Mucosa of descending colon (tissue), 3 donors: ENCODE measurements at regions not wholly inside any gene's neighbourhood (a gene's known extent, or its start where the extent isn't known, plus 50 kb on each side); places are given as distances from the start of the nearest gene placed in this dataset.

Experiments
- ATAC-seq: fragments of 200-7000 bp; cut with Tn5 transposase; one replicate; pipeline ENCODE4 v1.9.1; 2020; ENCODE audit warnings: mild to moderate bottlenecking, moderate library complexity
- DNase-seq, 3 donors: peaks; one replicate each; pipeline ENCODE4 v3.0.0-alpha.2; 2020
- H3K36me3 ChIP-seq: fragments of 200-600 bp; one replicate; pipeline ENCODE4 v1.8.0; 2021; ENCODE audit warnings: low read depth, mild to moderate bottlenecking
- H3K4me1 ChIP-seq: fragments of 200-600 bp; one replicate; pipeline ENCODE4 v1.8.0; 2021; ENCODE audit warnings: low read depth, mild to moderate bottlenecking
- H3K4me3 ChIP-seq: fragments of 200-600 bp; one replicate; pipeline ENCODE4 v1.8.0; 2021; ENCODE audit warnings: mild to moderate bottlenecking
- H3K9me3 ChIP-seq: fragments of 200-600 bp; one replicate; pipeline ENCODE4 v1.8.0; 2021; ENCODE audit warnings: mild to moderate bottlenecking
- CTCF ChIP-seq: fragments of 200-600 bp; IDR thresholded peaks from one replicate; pipeline ENCODE4 v1.8.0; 2022; ENCODE audit warnings: antibody characterized with exemption, mild to moderate bottlenecking
- intact Hi-C, 2 donors: fragments of 100-400 bp; cut with DNase I in 1 of 2; cut with micrococcal nuclease in 1 of 2; formaldehyde crosslinking; loops; one replicate each; pipeline versions ENCODE4 v1.11.0 to v1.11.1; 2022; cut with DNase I, micrococcal nuclease
- donor health status: DM: no; HTN: no; CAD: no; lungs with moderate emphysema.
- donor health status: DM: no; HTN: no; CAD: no.
- donor health status: DM: no; HTN: yes; CAD: no.

GRCh38 chr16:79305074-79305473, 295.5 kb downstream of the MAF start:
- ATAC-seq = no peak

DNA sequence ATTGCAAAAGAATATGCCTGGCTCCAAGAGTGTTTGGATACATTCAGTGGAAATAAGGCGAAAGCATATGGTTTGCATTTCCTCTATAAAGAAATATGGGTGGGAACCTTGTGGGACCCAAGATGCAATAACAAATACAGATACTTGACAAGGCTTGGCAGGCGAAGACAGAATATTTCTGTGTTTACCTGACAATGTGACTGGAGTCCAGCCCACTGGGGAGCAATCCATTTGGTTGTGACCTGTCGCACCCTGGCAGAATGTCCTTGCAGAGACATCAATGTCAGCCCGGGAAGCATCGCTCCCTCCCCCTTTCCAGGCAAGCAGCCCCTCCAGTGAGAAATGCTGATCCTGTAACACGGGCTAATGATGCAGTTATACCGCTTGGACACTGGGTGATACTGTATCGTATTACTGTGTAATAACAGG, 296.6 kb downstream of the MAF start:
- Histone ChIP-seq H3K4me1 (no peaks in the 10 kb centered on the region), H3K4me3 (no peak overlapping the region), H3K9me3 (no peaks in the 10 kb centered on the region), H3K36me3 (no peaks in the 10 kb centered on the region)
- ATAC-seq (no peak), DNase-seq (no peak)
- TF ChIP-seq CTCF = no peak
- intact Hi-C loops = no loop called here

More at GRCh38 chr16:79305074-79305473, 295.5 kb downstream of the MAF start:
- intact Hi-C loops = no loop called here
- Histone ChIP-seq H3K9me3 (no peaks in the 10 kb centered on the region), H3K4me1 (no peaks in the 10 kb centered on the region), H3K4me3 (no peak overlapping the region), H3K36me3 (no peaks in the 10 kb centered on the region)
- DNase-seq = no peak
- no peak for TF ChIP-seq CTCF

- no peaks in the 10 kb centered on the region for H3K36me3 ChIP-seq
- no peaks in the 10 kb centered on the region for H3K9me3 ChIP-seq
- intact Hi-C loops = no loop called here
- no peak overlapping the region for H3K4me3 ChIP-seq
- DNase-seq = no peak
- TF ChIP-seq CTCF = no peak
- ATAC-seq = no peak
- H3K4me1 ChIP-seq = no peaks in the 10 kb centered on the region
Measured at GRCh38 chr16:79303206-79303605, 297.3 kb downstream of the MAF start.

DNA sequence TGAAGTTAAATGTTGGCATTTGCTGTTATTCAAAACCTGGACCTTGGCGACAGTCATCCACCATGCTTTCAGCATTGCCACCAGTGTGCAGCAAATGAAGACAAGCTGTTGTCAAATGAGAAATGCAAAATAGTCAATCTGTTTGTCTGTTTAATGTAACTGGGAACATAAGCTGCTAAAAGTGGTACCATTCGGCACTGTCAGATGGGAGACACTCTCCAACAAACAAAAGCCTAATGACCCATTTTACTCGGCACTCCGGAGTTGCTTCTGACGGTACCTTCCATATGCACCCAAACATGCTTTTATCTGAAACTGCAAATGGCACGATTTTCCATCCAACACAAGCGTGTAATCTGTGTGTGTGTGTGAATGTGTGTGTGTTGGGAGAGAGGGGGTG, 297.8 kb downstream of the MAF start:
- H3K9me3 ChIP-seq = no peaks in the 10 kb centered on the region
- ATAC-seq = no peak
- DNase-seq = no peak
- no peaks in the 10 kb centered on the region for H3K36me3 ChIP-seq
- no peak for TF ChIP-seq CTCF
- H3K4me1 ChIP-seq = no peaks in the 10 kb centered on the region
- H3K4me3 ChIP-seq = no peak overlapping the region
- intact Hi-C loops = no loop called here

- no peak for ATAC-seq
- DNase-seq = no peak
- Histone ChIP-seq H3K36me3 (no peaks in the 10 kb centered on the region), H3K9me3 (no peaks in the 10 kb centered on the region), H3K4me3 (no peak overlapping the region), H3K4me1 (no peaks in the 10 kb centered on the region)
- intact Hi-C loops = no loop called here
- TF ChIP-seq CTCF = no peak
Measured at GRCh38 chr16:79301051-79301450, 299.5 kb downstream of the MAF start.
